Inferior parietal cortex (tissue), 1 donor: ENCODE measurements at regions not wholly inside any gene's neighbourhood (a gene's known extent, or its start where the extent isn't known, plus 50 kb on each side); places are given as distances from the start of the nearest gene placed in this dataset.
"Not testable (repeated sequence)": the region's sequence is repeated elsewhere in the genome, so short reads cannot be mapped to it uniquely, and the experiment has no call there.

Experiments used
- DNase-seq: peaks from one replicate; pipeline ENCODE4 v3.0.0-alpha.2; 2016; ENCODE audit errors: extremely low spot score

DNA sequence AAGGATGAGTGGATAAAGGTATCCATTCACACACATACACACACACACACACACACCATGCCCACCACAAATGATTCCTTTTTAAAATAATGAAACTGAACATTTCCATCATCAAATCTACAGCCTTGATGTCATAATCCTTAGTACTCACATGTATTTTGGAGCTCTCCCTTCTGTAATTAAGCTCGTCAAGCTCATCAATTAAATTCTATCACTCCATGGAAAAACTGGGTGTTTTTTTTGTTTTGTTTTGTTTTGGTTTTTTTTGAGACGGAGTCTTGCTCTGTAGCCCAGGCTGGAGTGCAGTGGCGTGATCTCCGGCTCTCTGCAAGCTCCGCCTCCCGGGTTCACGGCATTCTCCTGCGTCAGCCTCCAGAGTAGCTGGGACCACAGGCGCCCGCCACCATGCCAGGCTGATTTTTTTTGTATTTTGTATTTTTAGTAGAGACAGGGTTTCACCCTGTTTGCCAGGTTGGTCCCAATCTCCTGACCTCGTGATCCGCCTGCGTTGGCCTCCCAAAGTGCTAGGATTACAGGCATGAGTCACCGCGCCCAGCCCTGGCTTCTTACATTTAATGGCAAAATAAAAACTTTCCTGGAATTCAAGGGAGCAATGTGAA lies 78.6 kb upstream of the RGPD4 start:
- DNase-seq, result no peak

DNA sequence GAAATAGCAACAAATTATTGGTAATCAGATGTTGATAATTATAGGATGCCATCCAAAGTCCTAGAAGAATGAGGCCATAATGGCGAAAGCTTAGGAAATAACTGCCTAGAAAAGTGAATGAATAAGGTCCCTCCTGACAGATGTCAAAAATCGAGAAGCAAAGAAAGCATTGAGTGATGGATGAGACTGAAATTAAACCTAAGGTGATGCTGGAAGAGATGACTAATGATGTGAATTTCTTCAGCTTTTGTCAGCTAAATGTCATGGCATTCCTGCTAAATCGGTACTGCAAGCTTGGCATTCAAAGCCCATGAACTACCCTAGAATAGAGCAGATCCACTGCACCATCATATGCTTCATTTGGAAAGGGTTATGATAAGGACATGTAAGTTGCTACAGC lies 74.8 kb upstream of the RGPD4 start:
- no peak for DNase-seq

DNA sequence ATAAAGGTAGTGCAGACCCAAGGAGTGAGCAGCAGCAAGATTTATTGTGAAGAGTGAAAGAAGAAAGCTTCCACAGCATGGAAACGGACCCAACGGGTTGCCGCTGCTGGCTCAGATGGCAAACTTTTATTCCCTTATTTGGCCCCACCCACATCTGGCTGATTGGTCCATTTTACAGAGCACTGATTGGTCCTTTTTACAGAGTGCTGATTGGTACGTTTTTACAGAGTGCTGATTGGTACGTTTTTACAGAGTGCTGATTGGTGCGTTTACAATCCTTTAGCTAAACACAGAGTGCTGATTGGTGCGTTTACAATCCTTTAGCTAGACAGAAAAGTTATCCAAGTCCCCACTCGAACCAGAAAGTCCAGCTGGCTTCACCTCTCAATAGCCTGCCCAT lies 72.9 kb upstream of the RGPD4 start:
- not testable (repeated sequence) for DNase-seq

DNA sequence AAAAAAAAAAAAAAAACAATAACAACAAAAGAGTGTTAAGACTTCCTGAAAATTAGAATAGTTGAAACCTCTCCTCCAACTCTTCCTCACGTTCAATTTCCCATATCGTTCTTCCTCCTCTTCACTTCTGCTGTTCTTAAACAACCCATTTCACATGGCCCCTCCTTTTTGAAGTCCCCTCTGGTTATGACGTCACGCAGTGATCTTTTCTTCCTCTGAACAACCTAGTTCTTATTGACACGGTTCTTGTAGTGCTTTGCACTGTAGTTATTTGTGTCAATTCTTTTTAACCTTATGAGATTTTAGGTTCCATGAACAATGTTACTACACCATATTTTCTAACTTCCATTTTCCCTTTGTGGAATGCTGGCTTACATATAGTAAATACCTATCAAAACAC lies 69.5 kb upstream of the RGPD4 start:
- no peak for DNase-seq

DNA sequence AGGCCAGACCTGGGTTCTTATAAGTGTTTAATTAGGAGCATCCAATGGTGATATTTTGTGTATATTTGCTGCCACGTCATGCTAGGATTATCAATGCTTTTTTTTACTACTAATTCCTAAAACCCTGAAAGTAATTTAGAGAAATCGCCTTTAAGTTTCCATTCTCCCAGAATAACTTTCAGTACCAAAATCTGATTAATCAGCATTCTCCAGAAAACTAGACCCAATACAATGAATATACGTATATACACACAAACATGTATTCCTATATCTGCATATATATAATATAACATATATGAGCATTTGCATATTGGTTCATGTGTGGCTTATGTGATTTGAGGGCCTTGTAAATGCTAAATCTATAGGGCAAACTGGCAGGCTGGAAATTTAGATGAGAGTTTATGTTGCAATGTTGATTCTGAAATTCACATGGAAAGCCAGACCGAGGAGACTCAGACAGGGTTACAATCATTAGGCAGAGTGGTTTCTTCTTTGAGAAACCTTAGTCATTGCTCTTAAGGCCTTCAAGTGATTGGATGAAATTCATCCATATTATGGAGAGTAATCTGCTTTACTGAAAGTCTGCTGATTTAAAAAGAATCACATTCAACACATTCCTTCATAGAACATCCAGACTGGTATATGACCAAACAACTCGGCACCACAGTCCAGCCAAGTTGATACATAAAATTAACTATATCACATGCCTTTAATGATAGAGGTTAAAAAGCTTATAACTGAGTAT lies 65.9 kb upstream of the RGPD4 start:
- DNase-seq, result no peak

DNA sequence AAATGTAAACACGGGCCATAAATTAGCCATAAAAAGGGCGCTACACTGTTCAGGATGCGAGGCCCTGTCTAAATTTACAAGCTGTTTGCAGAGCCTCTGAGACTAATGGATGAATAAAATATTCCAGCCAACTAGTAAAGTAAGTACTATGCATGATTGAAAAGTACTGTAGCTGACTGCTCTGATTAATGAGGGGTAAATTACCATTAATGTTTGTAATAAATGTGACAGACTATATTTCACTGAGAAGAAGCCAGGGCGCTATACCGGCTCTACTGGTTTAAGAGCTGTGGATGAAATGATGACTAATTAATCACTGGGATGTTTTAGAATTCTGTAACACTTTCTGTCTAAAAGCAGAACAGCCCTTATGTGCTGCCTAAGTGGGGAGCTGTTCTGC lies 54.3 kb upstream of the RGPD4 start:
- no peak for DNase-seq

DNA sequence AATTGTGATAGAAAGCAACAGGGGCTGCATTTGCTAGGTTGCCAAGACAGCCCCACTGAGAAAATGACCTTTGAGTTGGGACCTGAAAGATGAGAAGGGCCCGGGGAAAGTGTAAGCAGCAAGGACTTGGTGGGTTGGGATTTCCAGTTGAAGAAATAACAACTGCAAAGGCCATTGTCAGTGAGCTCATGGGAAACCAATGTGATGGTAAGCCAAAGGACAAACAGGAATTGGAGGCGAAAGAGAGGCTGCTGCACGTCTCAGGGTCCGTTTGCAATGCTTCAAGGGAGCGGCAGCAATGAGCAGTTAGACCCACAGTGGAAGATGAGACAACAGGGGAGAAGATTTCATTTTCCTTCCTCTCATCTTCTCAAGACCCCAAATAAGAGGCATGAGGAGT lies 51.5 kb upstream of the RGPD4 start:
- no peak for DNase-seq

DNA sequence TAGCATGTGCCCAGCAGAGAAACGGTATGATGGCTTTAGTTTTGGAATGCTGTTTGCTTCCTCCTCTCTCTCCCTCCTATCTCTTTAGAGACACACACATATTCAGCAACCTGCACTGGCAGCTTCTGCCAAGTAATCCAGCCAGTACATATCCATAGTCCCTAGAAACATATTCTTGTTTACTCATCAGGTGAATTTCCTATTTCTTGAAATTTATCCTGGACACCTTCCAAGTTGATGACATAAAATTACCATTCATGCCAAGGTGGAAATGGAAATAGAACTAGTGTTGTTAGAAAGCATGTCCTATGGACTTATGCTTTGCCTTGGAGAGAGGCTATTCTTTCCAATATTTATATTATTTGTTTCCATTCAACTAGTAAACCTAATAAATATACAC lies 50.9 kb upstream of the RGPD4 start:
- DNase-seq, result no peak

DNA sequence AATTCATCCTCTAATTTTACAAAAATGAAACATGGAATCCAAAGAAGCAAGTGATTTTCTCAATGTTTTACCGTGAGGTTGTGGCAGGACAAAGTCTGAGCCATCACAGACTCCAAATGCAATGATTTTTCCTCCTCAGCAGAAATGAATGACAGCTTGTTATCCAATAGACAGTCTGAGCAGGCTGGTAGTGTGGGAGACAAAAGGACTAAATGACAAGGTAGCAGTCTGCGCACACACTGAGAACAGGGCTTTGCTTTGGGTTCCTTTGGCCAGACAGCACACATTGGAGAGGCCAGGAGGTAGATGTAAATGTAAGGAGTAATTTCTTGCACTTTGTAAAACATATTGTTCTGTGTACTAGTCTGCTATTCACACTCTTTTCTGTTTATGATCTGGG lies 50.3 kb upstream of the RGPD4 start:
- DNase-seq, result no peak
